ENCODE measurements at regions not wholly inside any gene's neighbourhood (a gene's known extent, or its start where the extent isn't known, plus 50 kb on each side); places are given as distances from the start of the nearest gene placed in this dataset.

DNA sequence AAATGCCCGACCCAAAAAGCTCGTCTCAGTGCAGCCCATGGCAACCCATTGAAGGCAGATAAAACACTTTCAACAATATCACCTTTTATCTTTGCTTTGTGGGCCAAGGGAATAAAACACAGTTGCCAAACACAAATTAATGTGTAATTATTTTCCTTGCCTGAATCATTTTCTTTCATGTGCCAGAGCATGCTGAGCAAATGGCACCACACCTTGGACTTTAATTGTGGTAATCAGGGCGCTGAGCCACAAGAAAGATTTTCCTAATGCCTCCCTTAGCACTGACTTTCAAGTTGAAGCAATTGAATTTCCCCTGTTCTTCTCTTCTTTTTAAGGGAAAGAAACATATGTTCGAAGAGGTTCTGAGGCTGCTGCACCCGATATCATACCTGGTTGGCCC is 297.1 kb upstream of the MSX2 start:
- peaks cover 3% of the 10 kb centered on the region for H3K27me3 Mint-ChIP-seq
- ATAC-seq (no peak), DNase-seq (no peak)
- H3K36me3 Mint-ChIP-seq (ENCODE audit: low read depth) = no peaks in the 10 kb centered on the region
- ChIA-PET CTCF (no interaction called here), POLR2A (interaction anchor here (0.7 kb wide), 1 partner anchor 411 kb away, joined by 3 read pairs; no protein-coding TSS in a partner anchor)
- H3K4me3 Mint-ChIP-seq = no peak overlapping the region
- H3K9me3 Mint-ChIP-seq = no peaks in the 10 kb centered on the region
- intact Hi-C loops (cut with micrococcal nuclease) = no loop called here
- no peaks in the 10 kb centered on the region for H3K4me1 Mint-ChIP-seq (ENCODE audit: low read depth)
- TF ChIP-seq, protein P1, sequence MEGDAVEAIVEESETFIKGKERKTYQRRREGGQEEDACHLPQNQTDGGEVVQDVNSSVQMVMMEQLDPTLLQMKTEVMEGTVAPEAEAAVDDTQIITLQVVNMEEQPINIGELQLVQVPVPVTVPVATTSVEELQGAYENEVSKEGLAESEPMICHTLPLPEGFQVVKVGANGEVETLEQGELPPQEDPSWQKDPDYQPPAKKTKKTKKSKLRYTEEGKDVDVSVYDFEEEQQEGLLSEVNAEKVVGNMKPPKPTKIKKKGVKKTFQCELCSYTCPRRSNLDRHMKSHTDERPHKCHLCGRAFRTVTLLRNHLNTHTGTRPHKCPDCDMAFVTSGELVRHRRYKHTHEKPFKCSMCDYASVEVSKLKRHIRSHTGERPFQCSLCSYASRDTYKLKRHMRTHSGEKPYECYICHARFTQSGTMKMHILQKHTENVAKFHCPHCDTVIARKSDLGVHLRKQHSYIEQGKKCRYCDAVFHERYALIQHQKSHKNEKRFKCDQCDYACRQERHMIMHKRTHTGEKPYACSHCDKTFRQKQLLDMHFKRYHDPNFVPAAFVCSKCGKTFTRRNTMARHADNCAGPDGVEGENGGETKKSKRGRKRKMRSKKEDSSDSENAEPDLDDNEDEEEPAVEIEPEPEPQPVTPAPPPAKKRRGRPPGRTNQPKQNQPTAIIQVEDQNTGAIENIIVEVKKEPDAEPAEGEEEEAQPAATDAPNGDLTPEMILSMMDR (IDR thresholded peaks at IDR 0.05) = no peak
- no peak overlapping the region for H3K27ac Mint-ChIP-seq

DNA sequence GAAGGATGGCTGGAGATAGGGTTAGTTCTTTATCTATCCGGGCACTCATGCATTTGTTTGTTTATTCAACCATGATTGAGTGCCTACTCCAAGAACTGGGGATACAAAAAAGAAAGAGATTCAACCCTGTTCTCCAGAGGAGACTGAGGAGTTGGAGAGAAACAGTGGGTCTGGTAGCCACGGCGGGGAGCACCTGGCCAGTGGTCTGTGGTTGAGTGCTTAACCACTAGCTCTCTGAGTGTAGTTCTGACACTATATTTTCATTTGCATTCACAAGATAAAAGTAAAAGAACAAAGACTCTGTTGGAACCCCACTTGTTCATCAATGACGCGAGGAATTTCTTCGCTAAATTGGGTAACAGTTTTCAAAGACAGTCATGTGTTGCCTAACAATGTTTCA is 295.5 kb upstream of the MSX2 start:
- POLR2A ChIA-PET = no interaction called here
- H3K4me3 Mint-ChIP-seq = no peak overlapping the region
- ATAC-seq (no peak), DNase-seq (no peak)
- no peaks in the 10 kb centered on the region for H3K36me3 Mint-ChIP-seq (ENCODE audit: low read depth)
- no peaks in the 10 kb centered on the region for H3K4me1 Mint-ChIP-seq (ENCODE audit: low read depth)
- CTCF ChIA-PET = interaction anchor here (2.3 kb wide), 1 partner anchor 9 kb away, joined by 9 read pairs; no protein-coding TSS in a partner anchor
- intact Hi-C loops (cut with micrococcal nuclease) = no loop called here
- H3K9me3 Mint-ChIP-seq = no peaks in the 10 kb centered on the region
- peaks cover 5% of the 10 kb centered on the region for H3K27me3 Mint-ChIP-seq
- H3K27ac Mint-ChIP-seq = no peak overlapping the region
- TF ChIP-seq, protein P1 (IDR thresholded peaks at IDR 0.05) = no peak

GRCh38 chr5:174430940-174431339 is 293.4 kb upstream of the MSX2 start:
- ChIA-PET POLR2A (no interaction called here), CTCF (interaction anchor here (1.1 kb wide), 1 partner anchor 8 kb away, joined by 4 read pairs; no protein-coding TSS in a partner anchor)
- Mint-ChIP-seq H3K36me3 (ENCODE audit: low read depth) (no peaks in the 10 kb centered on the region), H3K4me3 (no peak overlapping the region), H3K27ac (no peak overlapping the region), H3K9me3 (no peaks in the 10 kb centered on the region), H3K27me3 (peaks cover 10% of the 10 kb centered on the region), H3K4me1 (ENCODE audit: low read depth) (no peaks in the 10 kb centered on the region)
- ATAC-seq = no peak
- intact Hi-C loops (cut with micrococcal nuclease) = no loop called here
- DNase-seq = no peak
- TF ChIP-seq, protein P1 (IDR thresholded peaks at IDR 0.05) = no peak

GRCh38 chr5:174431504-174431903 is 292.9 kb upstream of the MSX2 start:
- ChIA-PET POLR2A (no interaction called here), CTCF (interaction anchor here (1.1 kb wide), 1 partner anchor 9 kb away, joined by 4 read pairs; no protein-coding TSS in a partner anchor)
- ATAC-seq (no peak), DNase-seq (no peak)
- TF ChIP-seq, protein P1 (IDR thresholded peaks at IDR 0.05) = no peak
- H3K9me3 Mint-ChIP-seq = no peaks in the 10 kb centered on the region
- no peaks in the 10 kb centered on the region for H3K36me3 Mint-ChIP-seq (ENCODE audit: low read depth)
- H3K27ac Mint-ChIP-seq = no peak overlapping the region
- no peaks in the 10 kb centered on the region for H3K4me1 Mint-ChIP-seq (ENCODE audit: low read depth)
- intact Hi-C loops (cut with micrococcal nuclease) = no loop called here
- no peak overlapping the region for H3K4me3 Mint-ChIP-seq
- H3K27me3 Mint-ChIP-seq = peaks cover 11% of the 10 kb centered on the region

DNA sequence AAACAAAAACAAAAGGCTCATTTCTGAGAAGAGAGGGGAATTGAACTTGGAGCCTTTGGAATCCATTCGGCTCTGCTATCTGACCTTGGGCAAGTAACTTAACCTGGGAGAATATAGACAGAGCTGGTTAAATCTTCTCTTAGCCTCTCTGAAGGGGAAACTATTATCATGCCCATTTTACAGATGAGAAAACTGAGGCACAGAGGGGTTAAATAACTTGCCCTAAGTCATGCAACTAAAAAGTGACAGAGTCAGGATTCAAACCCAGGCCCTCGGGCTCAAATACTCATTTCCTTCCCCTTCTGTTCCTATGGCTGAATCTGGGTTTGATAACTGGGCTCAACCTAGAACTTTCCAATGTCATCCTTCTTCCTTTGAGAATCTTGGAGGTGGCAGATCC is 291.3 kb upstream of the MSX2 start:
- Mint-ChIP-seq H3K27me3 (peaks cover 14% of the 10 kb centered on the region), H3K9me3 (no peaks in the 10 kb centered on the region), H3K36me3 (ENCODE audit: low read depth) (no peaks in the 10 kb centered on the region), H3K4me1 (ENCODE audit: low read depth) (no peaks in the 10 kb centered on the region), H3K27ac (no peak overlapping the region), H3K4me3 (no peak overlapping the region)
- ChIA-PET POLR2A (no interaction called here), CTCF (no interaction called here)
- DNase-seq (no peak), ATAC-seq (no peak)
- TF ChIP-seq, protein P1 (IDR thresholded peaks at IDR 0.05) = no peak
- intact Hi-C loops (cut with micrococcal nuclease) = no loop called here

All from activated CD8-positive, alpha-beta T cell treated with anti-CD3 and anti-CD28 coated beads for 36 hours (primary cell).